ENCODE measurements at regions not wholly inside any gene's neighbourhood (a gene's known extent, or its start where the extent isn't known, plus 50 kb on each side); places are given as distances from the start of the nearest gene placed in this dataset.

GRCh38 chr3:30488070-30488756 lies 118.2 kb upstream of the TGFBR2 start (continued):
- TF ChIP-seq RAD21 (IDR thresholded peaks at IDR 0.05 in 1 of 2, conservative IDR thresholded peaks at IDR 0.05 in 1 of 2; ENCODE audit: low read depth in 2 of 2, low read length in 2 of 2) (no peak), CBX8 (IDR thresholded peaks at IDR 0.05; ENCODE audit: borderline replicate concordance, low read depth, low read length) (no peak), JUN (IDR thresholded peaks at IDR 0.05; ENCODE audit: low read depth, low read length) (no peak), SIN3A (conservative IDR thresholded peaks at IDR 0.05 in 1 of 2, IDR thresholded peaks at IDR 0.05 in 1 of 2; ENCODE audit: low read depth in 1 of 2, low read length in 2 of 2) (no peak), GABPA (IDR thresholded peaks at IDR 0.05; ENCODE audit: borderline replicate concordance, insufficient read depth, low read length) (no peak), SIRT6 (IDR thresholded peaks at IDR 0.05; ENCODE audit: low read length) (no peak), CHD7 (IDR thresholded peaks at IDR 0.05; ENCODE audit: insufficient replicate concordance, low read length) (no peak)
